NCI-H1417 (cell line): ENCODE measurements at regions not wholly inside any gene's neighbourhood (a gene's known extent, or its start where the extent isn't known, plus 50 kb on each side); places are given as distances from the start of the nearest gene placed in this dataset.
"Not testable (repeated sequence)": the region's sequence is repeated elsewhere in the genome, so short reads cannot be mapped to it uniquely, and the experiment has no call there.

Experiments used
- DNase-seq, 3 experiments: peaks; one replicate each; lab custom pipeline; 2025; lab: John Stamatoyannopoulos, UW

GRCh38 chr6:900716-901605 lies 208.0 kb upstream of the EXOC2 start:
- no peak for DNase-seq

- no peak for DNase-seq
These were observed 204.7 kb upstream of the EXOC2 start for GRCh38 chr6:897528-898207.

- DNase-seq = no peak
These were observed 201.3 kb upstream of the EXOC2 start for GRCh38 chr6:894274-894673.

GRCh38 chr6:890995-891394 lies 198.1 kb upstream of the EXOC2 start:
- no peak for DNase-seq

- no peak for DNase-seq
These were observed 197.3 kb upstream of the EXOC2 start for GRCh38 chr6:890201-890600.

GRCh38 chr6:887583-888235 lies 194.8 kb upstream of the EXOC2 start:
- DNase-seq = no peak

GRCh38 chr6:886116-886515 lies 193.2 kb upstream of the EXOC2 start:
- DNase-seq = not testable (repeated sequence)

- DNase-seq = no peak
These were observed 192.2 kb upstream of the EXOC2 start for GRCh38 chr6:885051-885590.

- peak in 1 of 3 experiments; percentile 38 for DNase-seq
These were observed 191.6 kb upstream of the EXOC2 start for GRCh38 chr6:884570-884969.

- no peak for DNase-seq
These were observed 189.2 kb upstream of the EXOC2 start for GRCh38 chr6:882084-882598.

- no peak for DNase-seq
These were observed 185.2 kb upstream of the EXOC2 start for GRCh38 chr6:878179-878578.

GRCh38 chr6:875012-875411 lies 182.1 kb upstream of the EXOC2 start:
- DNase-seq = no peak

GRCh38 chr6:872570-873125 lies 179.7 kb upstream of the EXOC2 start:
- no peak for DNase-seq

- no peak for DNase-seq
These were observed 178.6 kb upstream of the EXOC2 start for GRCh38 chr6:871503-871902.

GRCh38 chr6:870096-870495 lies 177.2 kb upstream of the EXOC2 start:
- no peak for DNase-seq

GRCh38 chr6:868201-868600 lies 175.3 kb upstream of the EXOC2 start:
- DNase-seq = no peak

- no peak for DNase-seq
These were observed 174.4 kb upstream of the EXOC2 start for GRCh38 chr6:867378-867777.

GRCh38 chr6:866316-866715 lies 173.4 kb upstream of the EXOC2 start:
- no peak for DNase-seq

GRCh38 chr6:865846-866245 lies 172.9 kb upstream of the EXOC2 start:
- no peak for DNase-seq

- no peak for DNase-seq
These were observed 170.9 kb upstream of the EXOC2 start for GRCh38 chr6:863831-864230.

GRCh38 chr6:863127-863526 lies 170.2 kb upstream of the EXOC2 start:
- not testable (repeated sequence) for DNase-seq

GRCh38 chr6:859936-860335 lies 167.0 kb upstream of the EXOC2 start:
- DNase-seq = no peak
